ENCODE measurements at regions not wholly inside any gene's neighbourhood (a gene's known extent, or its start where the extent isn't known, plus 50 kb on each side); places are given as distances from the start of the nearest gene placed in this dataset.

- peak; percentile 76 for DNase-seq (ENCODE audit: low read depth)
Measured at GRCh38 chr10:91576096-91576545, 56.8 kb downstream of the PPP1R3C start.

GRCh38 chr10:91575044-91575610 is 57.7 kb downstream of the PPP1R3C start:
- DNase-seq (ENCODE audit: low read depth): no peak

- DNase-seq (ENCODE audit: low read depth): no peak
Measured at GRCh38 chr10:91574236-91574635, 58.6 kb downstream of the PPP1R3C start.

- DNase-seq (ENCODE audit: low read depth): no peak
Measured at GRCh38 chr10:91573320-91573719, 59.6 kb downstream of the PPP1R3C start.

- no peak for DNase-seq (ENCODE audit: low read depth)
Measured at GRCh38 chr10:91571671-91572070, 61.2 kb downstream of the PPP1R3C start.

- no peak for DNase-seq (ENCODE audit: low read depth)
Measured at GRCh38 chr10:91570220-91570619, 62.7 kb downstream of the PPP1R3C start.

GRCh38 chr10:91569522-91569921 is 63.3 kb downstream of the PPP1R3C start:
- DNase-seq (ENCODE audit: low read depth): no peak

GRCh38 chr10:91567815-91568214 is 65.1 kb downstream of the PPP1R3C start:
- DNase-seq (ENCODE audit: low read depth): no peak

GRCh38 chr10:91566115-91566514 is 66.8 kb downstream of the PPP1R3C start:
- DNase-seq (ENCODE audit: low read depth): no peak

- no peak for DNase-seq (ENCODE audit: low read depth)
Measured at GRCh38 chr10:91565226-91565625, 67.6 kb downstream of the PPP1R3C start.

- DNase-seq (ENCODE audit: low read depth): no peak
Measured at GRCh38 chr10:91564508-91564907, 68.4 kb downstream of the PPP1R3C start.

Data from M059J (cell line).